ENCODE measurements at regions not wholly inside any gene's neighbourhood (a gene's known extent, or its start where the extent isn't known, plus 50 kb on each side); places are given as distances from the start of the nearest gene placed in this dataset.
A peak's percentile ranks its signal among the peaks of the same experiment; 100 is the strongest.

- H3K27ac Mint-ChIP-seq: peak overlapping the region; percentile 77
- H3K4me1 Mint-ChIP-seq: peaks cover 27% of the 10 kb centered on the region
- no peaks in the 10 kb centered on the region for H3K36me3 Mint-ChIP-seq (ENCODE audit: low read depth)
- peak overlapping the region; percentile 64 for H3K4me3 Mint-ChIP-seq
- DNase-seq: no peak
- peak; percentile 9 for ATAC-seq (ENCODE audit: low read depth)
- no peaks in the 10 kb centered on the region for H3K27me3 Mint-ChIP-seq
- CTCF ChIA-PET: no interaction called here
- POLR2A ChIA-PET: interaction anchor here (0.6 to 2.1 kb wide), 5 partner anchors 12 to 562 kb away, joined by 3 to 11 read pairs (median 4); no protein-coding TSS in a partner anchor
- peaks cover 3% of the 10 kb centered on the region for H3K9me3 Mint-ChIP-seq
- no peak for TF ChIP-seq CTCF (IDR thresholded peaks at IDR 0.05)
- intact Hi-C loops (cut with micrococcal nuclease): loop anchor here (1.0 to 5.0 kb wide), 4 partner anchors 25 to 105 kb away; no protein-coding TSS in a partner anchor
Observed at GRCh38 chr13:40102360-40102727, 446.9 kb downstream of the COG6 start.

- ATAC-seq (ENCODE audit: low read depth) (peak; percentile 51), DNase-seq (no peak)
- H3K4me3 Mint-ChIP-seq: peak overlapping the region; percentile 64
- H3K9me3 Mint-ChIP-seq: peaks cover 3% of the 10 kb centered on the region
- no peaks in the 10 kb centered on the region for H3K36me3 Mint-ChIP-seq (ENCODE audit: low read depth)
- H3K27me3 Mint-ChIP-seq: no peaks in the 10 kb centered on the region
- peaks cover 27% of the 10 kb centered on the region for H3K4me1 Mint-ChIP-seq
- no peak for TF ChIP-seq CTCF (IDR thresholded peaks at IDR 0.05)
- intact Hi-C loops (cut with micrococcal nuclease): loop anchor here (1.0 to 5.0 kb wide), 4 partner anchors 24 to 104 kb away; no protein-coding TSS in a partner anchor
- H3K27ac Mint-ChIP-seq: peak overlapping the region; percentile 72
- POLR2A ChIA-PET: interaction anchor here (1.2 to 2.1 kb wide), 3 partner anchors 11 to 104 kb away, joined by 3 to 11 read pairs (median 9); no protein-coding TSS in a partner anchor
- CTCF ChIA-PET: no interaction called here
Observed at GRCh38 chr13:40102854-40103253, 447.4 kb downstream of the COG6 start.

DNA sequence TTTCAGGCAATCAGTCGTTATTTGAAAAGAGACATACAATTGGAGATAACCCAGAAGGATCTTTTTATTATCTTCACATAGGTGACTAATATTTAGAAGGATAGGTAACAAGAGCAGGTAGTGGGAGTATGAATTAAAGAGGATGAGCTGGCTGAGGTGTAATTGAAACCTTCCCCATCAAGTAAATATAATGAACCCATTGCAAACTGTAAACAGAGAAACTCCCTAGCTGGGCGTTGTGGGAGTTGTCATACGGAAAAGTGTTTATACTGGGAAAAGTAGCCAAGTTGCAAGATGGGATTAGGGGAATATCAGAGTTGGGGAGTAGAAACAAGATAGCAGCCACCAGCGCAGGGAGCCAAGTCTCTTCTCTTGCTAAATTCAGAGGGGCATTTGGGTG is 448.4 kb downstream of the COG6 start:
- ATAC-seq (ENCODE audit: low read depth): no peak
- CTCF ChIA-PET: no interaction called here
- H3K9me3 Mint-ChIP-seq: peaks cover 2% of the 10 kb centered on the region
- TF ChIP-seq CTCF (IDR thresholded peaks at IDR 0.05): no peak
- peaks cover 27% of the 10 kb centered on the region for H3K4me1 Mint-ChIP-seq
- H3K27me3 Mint-ChIP-seq: no peaks in the 10 kb centered on the region
- POLR2A ChIA-PET: interaction anchor here (0.7 kb wide), 1 partner anchor 281 kb away, joined by 3 read pairs; no protein-coding TSS in a partner anchor
- H3K27ac Mint-ChIP-seq: no peak overlapping the region
- intact Hi-C loops (cut with micrococcal nuclease): loop anchor here (5.0 kb wide), 2 partner anchors 38 to 53 kb away; no protein-coding TSS in a partner anchor
- no peak overlapping the region for H3K4me3 Mint-ChIP-seq
- no peak for DNase-seq
- no peaks in the 10 kb centered on the region for H3K36me3 Mint-ChIP-seq (ENCODE audit: low read depth)

DNA sequence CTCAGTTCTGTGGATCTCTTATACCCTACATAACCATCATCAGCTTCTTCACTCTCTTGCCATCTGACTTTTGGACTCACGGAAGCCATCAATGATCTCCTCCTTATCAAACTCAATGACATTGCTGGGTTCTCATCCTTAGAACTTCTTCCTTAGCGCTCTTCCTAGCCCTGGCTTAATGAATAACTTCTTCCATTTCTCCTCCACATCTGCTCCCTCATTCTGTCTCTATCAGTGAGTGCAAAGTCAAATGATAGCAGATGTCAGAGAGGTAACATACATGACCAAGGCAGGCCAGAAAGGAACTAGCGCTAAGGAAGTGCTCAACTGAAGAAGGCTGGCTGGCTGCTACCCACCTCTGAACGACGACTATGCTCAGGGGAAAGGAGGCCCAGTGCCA is 449.8 kb downstream of the COG6 start:
- CTCF ChIA-PET: no interaction called here
- no peak for DNase-seq
- no peak for TF ChIP-seq CTCF (IDR thresholded peaks at IDR 0.05)
- H3K36me3 Mint-ChIP-seq (ENCODE audit: low read depth): no peaks in the 10 kb centered on the region
- H3K27ac Mint-ChIP-seq: no peak overlapping the region
- H3K27me3 Mint-ChIP-seq: no peaks in the 10 kb centered on the region
- no peaks in the 10 kb centered on the region for H3K9me3 Mint-ChIP-seq
- no peak for ATAC-seq (ENCODE audit: low read depth)
- intact Hi-C loops (cut with micrococcal nuclease): no loop called here
- H3K4me1 Mint-ChIP-seq: peaks cover 27% of the 10 kb centered on the region
- POLR2A ChIA-PET: no interaction called here
- H3K4me3 Mint-ChIP-seq: no peak overlapping the region

DNA sequence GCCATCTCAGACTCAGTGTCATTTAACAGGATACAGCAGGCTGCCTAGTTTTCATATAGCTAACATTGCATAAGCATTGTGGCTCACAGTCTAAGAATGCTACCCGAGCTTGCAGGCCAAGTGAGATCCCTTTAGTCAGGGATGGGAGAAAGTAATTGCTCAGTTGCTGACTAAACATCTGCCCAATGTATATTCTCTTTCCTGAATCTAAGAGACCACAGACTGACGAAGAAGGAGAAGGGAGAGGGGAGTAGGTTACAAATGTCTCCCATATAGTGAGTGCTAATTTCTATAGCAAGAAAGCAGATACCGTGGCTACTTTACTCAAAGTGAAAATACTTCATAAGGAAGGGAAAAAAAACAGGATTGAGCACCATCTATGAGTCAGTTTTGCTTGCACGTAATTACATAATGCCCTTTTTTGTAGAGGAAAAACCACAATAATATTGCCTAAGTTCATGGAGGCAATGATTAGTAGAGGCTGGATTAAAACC is 453.9 kb downstream of the COG6 start:
- TF ChIP-seq CTCF (IDR thresholded peaks at IDR 0.05): no peak
- Mint-ChIP-seq H3K36me3 (ENCODE audit: low read depth) (no peaks in the 10 kb centered on the region), H3K9me3 (no peaks in the 10 kb centered on the region), H3K4me3 (no peak overlapping the region), H3K4me1 (peaks cover 9% of the 10 kb centered on the region), H3K27ac (no peak overlapping the region), H3K27me3 (no peaks in the 10 kb centered on the region)
- ChIA-PET CTCF (no interaction called here), POLR2A (no interaction called here)
- intact Hi-C loops (cut with micrococcal nuclease): no loop called here
- DNase-seq (no peak), ATAC-seq (ENCODE audit: low read depth) (no peak)
